ENCODE measurements at regions not wholly inside any gene's neighbourhood (a gene's known extent, or its start where the extent isn't known, plus 50 kb on each side); places are given as distances from the start of the nearest gene placed in this dataset.

DNA sequence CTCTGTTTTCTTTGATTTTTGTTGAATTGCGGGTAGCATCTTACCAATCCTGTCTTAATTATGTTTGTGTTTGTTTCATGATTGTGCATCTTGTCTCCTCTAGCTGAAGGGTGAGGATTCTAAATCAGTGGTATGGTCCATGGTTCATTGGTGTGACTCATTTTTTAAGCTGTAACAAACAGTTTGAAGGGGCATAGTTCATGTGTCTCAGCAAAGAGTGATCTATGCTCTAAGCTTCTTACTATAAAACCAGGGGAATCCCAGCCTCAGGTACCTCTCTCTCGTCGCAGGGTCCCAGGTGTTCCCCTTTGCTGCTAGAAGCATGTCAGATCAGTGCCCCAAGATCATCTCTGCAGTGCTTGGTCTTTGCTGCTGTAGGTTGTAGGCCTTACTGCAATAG is 100.1 kb downstream of the OTUD1 start (continued):
- TF ChIP-seq, protein P1, sequence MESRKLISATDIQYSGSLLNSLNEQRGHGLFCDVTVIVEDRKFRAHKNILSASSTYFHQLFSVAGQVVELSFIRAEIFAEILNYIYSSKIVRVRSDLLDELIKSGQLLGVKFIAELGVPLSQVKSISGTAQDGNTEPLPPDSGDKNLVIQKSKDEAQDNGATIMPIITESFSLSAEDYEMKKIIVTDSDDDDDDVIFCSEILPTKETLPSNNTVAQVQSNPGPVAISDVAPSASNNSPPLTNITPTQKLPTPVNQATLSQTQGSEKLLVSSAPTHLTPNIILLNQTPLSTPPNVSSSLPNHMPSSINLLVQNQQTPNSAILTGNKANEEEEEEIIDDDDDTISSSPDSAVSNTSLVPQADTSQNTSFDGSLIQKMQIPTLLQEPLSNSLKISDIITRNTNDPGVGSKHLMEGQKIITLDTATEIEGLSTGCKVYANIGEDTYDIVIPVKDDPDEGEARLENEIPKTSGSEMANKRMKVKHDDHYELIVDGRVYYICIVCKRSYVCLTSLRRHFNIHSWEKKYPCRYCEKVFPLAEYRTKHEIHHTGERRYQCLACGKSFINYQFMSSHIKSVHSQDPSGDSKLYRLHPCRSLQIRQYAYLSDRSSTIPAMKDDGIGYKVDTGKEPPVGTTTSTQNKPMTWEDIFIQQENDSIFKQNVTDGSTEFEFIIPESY (IDR thresholded peaks at IDR 0.05; ENCODE audit: extremely low read depth, insufficient replicate concordance, low read length): no peak

DNA sequence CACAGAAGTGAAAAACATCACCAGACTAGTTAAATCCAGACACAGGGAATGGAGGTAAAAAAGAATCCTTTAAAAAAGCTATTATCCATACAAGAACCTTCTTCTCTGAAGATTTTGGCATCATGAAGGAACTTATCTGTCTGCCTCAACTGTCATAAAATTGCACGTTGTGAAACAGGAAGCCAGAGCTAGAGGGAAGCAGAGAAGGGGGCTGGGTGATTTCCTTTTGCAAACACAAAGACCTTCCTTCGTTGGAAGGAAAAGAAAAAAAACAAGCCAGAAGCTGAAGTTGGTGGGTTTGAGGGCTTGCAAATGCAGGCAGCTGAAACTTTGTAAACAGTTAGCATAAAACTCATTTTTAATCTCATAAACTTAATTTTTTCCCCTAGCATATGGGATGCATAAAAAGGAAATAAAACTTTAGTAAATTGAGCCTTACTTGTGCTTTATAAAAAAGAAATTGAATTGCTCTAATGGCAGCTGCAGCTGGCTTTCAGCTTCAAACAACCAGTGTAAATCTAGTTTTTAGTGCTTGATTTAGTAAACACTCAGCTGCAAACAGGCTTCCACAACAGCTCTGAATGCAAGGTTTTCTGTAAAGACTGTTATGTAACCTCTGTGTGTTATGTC is 101.6 kb downstream of the OTUD1 start:
- intact Hi-C loops (cut with micrococcal nuclease): loop anchor here (10.0 kb wide), 1 partner anchor 654 kb away; no protein-coding TSS in a partner anchor
- no peak for DNase-seq (ENCODE audit: low read depth, low spot score)
- Histone ChIP-seq H3K9me3 (ENCODE audit: control insufficient read depth in 1 of 2, insufficient read depth in 1 of 2, low read depth in 1 of 2, low read length in 2 of 2) (no peaks in the 10 kb centered on the region), H3K79me2 (ENCODE audit: insufficient read depth, low read length) (no peaks in the 10 kb centered on the region), H4K20me1 (ENCODE audit: insufficient read depth) (no peaks in the 10 kb centered on the region), H3K4me1 (ENCODE audit: control insufficient read depth in 1 of 2, insufficient read depth in 2 of 2, low read length in 2 of 2) (no peaks in the 10 kb centered on the region), H3K4me2 (ENCODE audit: low read length) (no peak overlapping the region), H3K4me3 (replicated peaks in 1 of 2; ENCODE audit: low read depth in 1 of 2, low read length in 2 of 2) (no peak overlapping the region), H2AFZ (ENCODE audit: low read depth, low read length, poor library complexity, severe bottlenecking) (no peak overlapping the region), H3K27me3 (ENCODE audit: insufficient read depth, low read length) (peaks cover 31% of the 10 kb centered on the region), H3K27ac (ENCODE audit: low read depth, low read length) (no peak overlapping the region), H3K9me2 (ENCODE audit: insufficient read depth) (no peaks in the 10 kb centered on the region), H3K9ac (ENCODE audit: low read length) (no peak overlapping the region), H3K36me3 (ENCODE audit: control insufficient read depth in 1 of 2, insufficient read depth in 2 of 2, low read length in 2 of 2) (no peaks in the 10 kb centered on the region)
- CTCF ChIA-PET: no interaction called here
- ATAC-seq: no peak
- BruUV-seq (replicated peaks): no TSS peak
- POLR2A ChIA-PET: no interaction called here
- RAD21 ChIA-PET (ENCODE audit: low non-redundant PET in 1 of 2, low total read pairs in 2 of 2, uncharacterized antibody in 2 of 2, unreplicated experiment in 2 of 2): no interaction called here
- TF ChIP-seq, protein P1 (IDR thresholded peaks at IDR 0.05; ENCODE audit: extremely low read depth, insufficient replicate concordance, low read length): no peak
- TF ChIP-seq POLR2A (IDR thresholded peaks at IDR 0.05; ENCODE audit: borderline replicate concordance, extremely low read depth, insufficient read depth, insufficient read length) (no peak), JUND (IDR thresholded peaks at IDR 0.05) (no peak), CBX3 (IDR thresholded peaks at IDR 0.05; ENCODE audit: low read depth) (no peak), ZNF274 (IDR thresholded peaks at IDR 0.05; ENCODE audit: low read depth, low read length) (no peak), SIN3A (IDR thresholded peaks at IDR 0.05; ENCODE audit: low read depth) (no peak), CEBPB (IDR thresholded peaks at IDR 0.05; ENCODE audit: low read depth) (no peak), POLR2AphosphoS5 (IDR thresholded peaks at IDR 0.05; ENCODE audit: low read depth, low read length) (no peak), FOSL1 (IDR thresholded peaks at IDR 0.05; ENCODE audit: low read depth) (no peak), EZH2phosphoT487 (IDR thresholded peaks at IDR 0.05; ENCODE audit: borderline replicate concordance) (no peak), EZH2 (IDR thresholded peaks at IDR 0.05) (no peak)
- TF ChIP-seq, protein P2, sequence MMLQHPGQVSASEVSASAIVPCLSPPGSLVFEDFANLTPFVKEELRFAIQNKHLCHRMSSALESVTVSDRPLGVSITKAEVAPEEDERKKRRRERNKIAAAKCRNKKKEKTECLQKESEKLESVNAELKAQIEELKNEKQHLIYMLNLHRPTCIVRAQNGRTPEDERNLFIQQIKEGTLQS (IDR thresholded peaks at IDR 0.05): no peak
- TF ChIP-seq, protein P3, sequence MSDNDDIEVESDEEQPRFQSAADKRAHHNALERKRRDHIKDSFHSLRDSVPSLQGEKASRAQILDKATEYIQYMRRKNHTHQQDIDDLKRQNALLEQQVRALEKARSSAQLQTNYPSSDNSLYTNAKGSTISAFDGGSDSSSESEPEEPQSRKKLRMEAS (IDR thresholded peaks at IDR 0.05): no peak
- TF ChIP-seq, protein P4, sequence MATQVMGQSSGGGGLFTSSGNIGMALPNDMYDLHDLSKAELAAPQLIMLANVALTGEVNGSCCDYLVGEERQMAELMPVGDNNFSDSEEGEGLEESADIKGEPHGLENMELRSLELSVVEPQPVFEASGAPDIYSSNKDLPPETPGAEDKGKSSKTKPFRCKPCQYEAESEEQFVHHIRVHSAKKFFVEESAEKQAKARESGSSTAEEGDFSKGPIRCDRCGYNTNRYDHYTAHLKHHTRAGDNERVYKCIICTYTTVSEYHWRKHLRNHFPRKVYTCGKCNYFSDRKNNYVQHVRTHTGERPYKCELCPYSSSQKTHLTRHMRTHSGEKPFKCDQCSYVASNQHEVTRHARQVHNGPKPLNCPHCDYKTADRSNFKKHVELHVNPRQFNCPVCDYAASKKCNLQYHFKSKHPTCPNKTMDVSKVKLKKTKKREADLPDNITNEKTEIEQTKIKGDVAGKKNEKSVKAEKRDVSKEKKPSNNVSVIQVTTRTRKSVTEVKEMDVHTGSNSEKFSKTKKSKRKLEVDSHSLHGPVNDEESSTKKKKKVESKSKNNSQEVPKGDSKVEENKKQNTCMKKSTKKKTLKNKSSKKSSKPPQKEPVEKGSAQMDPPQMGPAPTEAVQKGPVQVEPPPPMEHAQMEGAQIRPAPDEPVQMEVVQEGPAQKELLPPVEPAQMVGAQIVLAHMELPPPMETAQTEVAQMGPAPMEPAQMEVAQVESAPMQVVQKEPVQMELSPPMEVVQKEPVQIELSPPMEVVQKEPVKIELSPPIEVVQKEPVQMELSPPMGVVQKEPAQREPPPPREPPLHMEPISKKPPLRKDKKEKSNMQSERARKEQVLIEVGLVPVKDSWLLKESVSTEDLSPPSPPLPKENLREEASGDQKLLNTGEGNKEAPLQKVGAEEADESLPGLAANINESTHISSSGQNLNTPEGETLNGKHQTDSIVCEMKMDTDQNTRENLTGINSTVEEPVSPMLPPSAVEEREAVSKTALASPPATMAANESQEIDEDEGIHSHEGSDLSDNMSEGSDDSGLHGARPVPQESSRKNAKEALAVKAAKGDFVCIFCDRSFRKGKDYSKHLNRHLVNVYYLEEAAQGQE (IDR thresholded peaks at IDR 0.05; ENCODE audit: low read depth): no peak
- TF ChIP-seq, protein P5, sequence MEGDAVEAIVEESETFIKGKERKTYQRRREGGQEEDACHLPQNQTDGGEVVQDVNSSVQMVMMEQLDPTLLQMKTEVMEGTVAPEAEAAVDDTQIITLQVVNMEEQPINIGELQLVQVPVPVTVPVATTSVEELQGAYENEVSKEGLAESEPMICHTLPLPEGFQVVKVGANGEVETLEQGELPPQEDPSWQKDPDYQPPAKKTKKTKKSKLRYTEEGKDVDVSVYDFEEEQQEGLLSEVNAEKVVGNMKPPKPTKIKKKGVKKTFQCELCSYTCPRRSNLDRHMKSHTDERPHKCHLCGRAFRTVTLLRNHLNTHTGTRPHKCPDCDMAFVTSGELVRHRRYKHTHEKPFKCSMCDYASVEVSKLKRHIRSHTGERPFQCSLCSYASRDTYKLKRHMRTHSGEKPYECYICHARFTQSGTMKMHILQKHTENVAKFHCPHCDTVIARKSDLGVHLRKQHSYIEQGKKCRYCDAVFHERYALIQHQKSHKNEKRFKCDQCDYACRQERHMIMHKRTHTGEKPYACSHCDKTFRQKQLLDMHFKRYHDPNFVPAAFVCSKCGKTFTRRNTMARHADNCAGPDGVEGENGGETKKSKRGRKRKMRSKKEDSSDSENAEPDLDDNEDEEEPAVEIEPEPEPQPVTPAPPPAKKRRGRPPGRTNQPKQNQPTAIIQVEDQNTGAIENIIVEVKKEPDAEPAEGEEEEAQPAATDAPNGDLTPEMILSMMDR (IDR thresholded peaks at IDR 0.05 in 2 of 3, conservative IDR thresholded peaks at IDR 0.05 in 1 of 3; ENCODE audit: borderline replicate concordance in 1 of 3, insufficient read depth in 1 of 3, low read depth in 2 of 3, low read length in 2 of 3): no peak
